GM19468 (cell line): ENCODE measurements at regions not wholly inside any gene's neighbourhood (a gene's known extent, or its start where the extent isn't known, plus 50 kb on each side); places are given as distances from the start of the nearest gene placed in this dataset.
"Not testable (repeated sequence)": the region's sequence is repeated elsewhere in the genome, so short reads cannot be mapped to it uniquely, and the experiment has no call there.

ENCODE experiments used
- ATAC-seq: cut with Tn5 transposase; IDR thresholded peaks from one replicate; pipeline ENCODE4 v1.9.1; 2021; ENCODE audit warnings: mild to moderate bottlenecking, moderate library complexity, moderate number of reproducible peaks; ENCODE audit not compliant: unreplicated experiment; ENCODE audit errors: extremely low read depth

GRCh38 chr5:94028001-94028400 is 286.6 kb upstream of the POU5F2 start:
- ATAC-seq, result no peak

- ATAC-seq, result no peak
Observed at GRCh38 chr5:94027145-94027544, 285.7 kb upstream of the POU5F2 start.

- ATAC-seq, result no peak
Observed at GRCh38 chr5:94025788-94026473, 284.5 kb upstream of the POU5F2 start.

- ATAC-seq, result no peak
Observed at GRCh38 chr5:94024620-94025019, 283.2 kb upstream of the POU5F2 start.

- ATAC-seq, result no peak
Observed at GRCh38 chr5:94024101-94024500, 282.7 kb upstream of the POU5F2 start.

- ATAC-seq, result no peak
Observed at GRCh38 chr5:94021246-94021645, 279.8 kb upstream of the POU5F2 start.

GRCh38 chr5:94017579-94017978 is 276.2 kb upstream of the POU5F2 start:
- no peak for ATAC-seq

GRCh38 chr5:94010814-94011213 is 269.4 kb upstream of the POU5F2 start:
- no peak for ATAC-seq

GRCh38 chr5:94009161-94009560 is 267.8 kb upstream of the POU5F2 start:
- no peak for ATAC-seq

- ATAC-seq, result no peak
Observed at GRCh38 chr5:93998951-93999455, 257.6 kb upstream of the POU5F2 start.

GRCh38 chr5:93997562-93997961 is 256.2 kb upstream of the POU5F2 start:
- ATAC-seq, result no peak

- peak; percentile 34 for ATAC-seq
Observed at GRCh38 chr5:93995126-93995621, 253.8 kb upstream of the POU5F2 start.

GRCh38 chr5:93993161-93993560 is 251.8 kb upstream of the POU5F2 start:
- ATAC-seq, result no peak

- no peak for ATAC-seq
Observed at GRCh38 chr5:93990504-93991070, 249.2 kb upstream of the POU5F2 start.

- ATAC-seq, result not testable (repeated sequence)
Observed at GRCh38 chr5:93985940-93986570, 244.7 kb upstream of the POU5F2 start.

GRCh38 chr5:93978222-93978621 is 236.8 kb upstream of the POU5F2 start:
- no peak for ATAC-seq

GRCh38 chr5:93967923-93968322 is 226.5 kb upstream of the POU5F2 start:
- ATAC-seq, result no peak

GRCh38 chr5:93964421-93964820 is 223.0 kb upstream of the POU5F2 start:
- no peak for ATAC-seq

- ATAC-seq, result no peak
Observed at GRCh38 chr5:93960042-93960441, 218.6 kb upstream of the POU5F2 start.

- ATAC-seq, result no peak
Observed at GRCh38 chr5:93956006-93956405, 214.6 kb upstream of the POU5F2 start.

- ATAC-seq, result no peak
Observed at GRCh38 chr5:93954421-93955069, 213.1 kb upstream of the POU5F2 start.
